Smooth muscle cell (in vitro differentiated cells): ENCODE measurements at regions not wholly inside any gene's neighbourhood (a gene's known extent, or its start where the extent isn't known, plus 50 kb on each side); places are given as distances from the start of the nearest gene placed in this dataset.

ENCODE experiments used
- DNase-seq: peaks from one replicate; lab custom pipeline; 2025; ENCODE audit not compliant: unreplicated experiment; lab: John Stamatoyannopoulos, UW
- H2AFZ ChIP-seq: fragments of 200-600 bp; sonication (generic); 2 replicates; pipeline ENCODE4 v1.6.0; 2016; ENCODE audit warnings: antibody characterized with exemption, low read depth, mild to moderate bottlenecking
- H3F3A ChIP-seq: fragments of 200-600 bp; sonication (generic); 2 replicates; pipeline ENCODE4 v1.6.0; 2017; ENCODE audit warnings: antibody characterized with exemption, low read depth
- H3K27ac ChIP-seq: fragments of 200-600 bp; sonication (generic); 2 replicates; pipeline ENCODE4 v1.5.1; 2016; ENCODE audit warnings: low read depth, mild to moderate bottlenecking
- H3K27me3 ChIP-seq: fragments of 200-600 bp; sonication (generic); 2 replicates; pipeline ENCODE4 v1.6.1; 2016; ENCODE audit warnings: low read depth, mild to moderate bottlenecking
- H3K36me3 ChIP-seq: fragments of 200-600 bp; sonication (generic); 2 replicates; pipeline ENCODE4 v1.5.1; 2016; ENCODE audit warnings: low read depth
- H3K4me1 ChIP-seq: fragments of 200-600 bp; sonication (generic); 2 replicates; pipeline ENCODE4 v1.5.1; 2016; ENCODE audit warnings: low read depth
- H3K4me2 ChIP-seq: fragments of 200-600 bp; sonication (generic); 2 replicates; pipeline ENCODE4 v1.6.0; 2016; ENCODE audit warnings: mild to moderate bottlenecking
- H3K4me3 ChIP-seq: fragments of 200-600 bp; sonication (generic); 2 replicates; pipeline ENCODE4 v1.5.1; 2016; ENCODE audit warnings: mild to moderate bottlenecking
- H3K79me2 ChIP-seq: fragments of 200-600 bp; sonication (generic); 2 replicates; pipeline ENCODE4 v1.6.0; 2016; ENCODE audit warnings: low read depth, mild to moderate bottlenecking
- H3K9ac ChIP-seq: fragments of 200-600 bp; sonication (generic); 2 replicates; pipeline ENCODE4 v1.6.0; 2016; ENCODE audit warnings: low read depth
- H3K9me3 ChIP-seq: fragments of 200-600 bp; sonication (generic); replicated peaks from 2 replicates; pipeline ENCODE4 v1.5.1; 2016; ENCODE audit warnings: low read depth
- H4K20me1 ChIP-seq: fragments of 200-600 bp; sonication (generic); 2 replicates; pipeline ENCODE4 v1.6.0; 2016; ENCODE audit warnings: low read depth
- WGBS: methylation state at CpG from one replicate; pipeline ENCODE4 v1.1.7; 2016; ENCODE audit warnings: low lambda C conversion rate; 5-methylcytosine and 5-hydroxymethylcytosine counted together
- TF ChIP-seq, protein P1 (sequence below): fragments of 200-600 bp; sonication (generic); IDR thresholded peaks from 2 replicates; pipeline ENCODE4 v1.5.1; 2017; ENCODE audit warnings: borderline replicate concordance, mild to moderate bottlenecking, antibody characterized with exemption; ENCODE audit not compliant: insufficient read depth, poor library complexity, severe bottlenecking

DNA sequence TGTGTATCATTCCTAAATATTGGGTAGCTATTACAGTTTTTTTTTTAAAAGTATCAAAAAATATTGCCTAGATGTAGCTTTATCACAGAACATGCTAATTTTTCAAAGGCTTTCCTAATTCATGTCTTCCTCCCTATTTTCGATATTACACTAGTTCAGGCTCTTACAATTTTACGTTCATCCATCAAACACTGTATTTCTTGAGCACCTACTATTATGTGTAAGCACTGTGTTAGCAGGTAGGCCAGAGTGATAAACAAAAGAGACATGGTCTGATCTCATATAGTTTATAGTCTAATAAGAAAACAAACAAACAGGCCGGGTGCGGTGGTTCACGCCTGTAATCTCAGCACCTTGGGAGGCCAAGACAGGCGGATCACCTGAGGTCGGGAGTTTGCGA, 69.5 kb downstream of the FAM217A start:
- Histone ChIP-seq H3K27me3 (no peaks in the 10 kb centered on the region), H3K9me3 (no peaks in the 10 kb centered on the region), H4K20me1 (peaks cover 79% of the 10 kb centered on the region), H3K27ac (no peak overlapping the region), H3K4me1 (no peaks in the 10 kb centered on the region), H3K9ac (no peak overlapping the region), H3K4me3 (no peak overlapping the region), H3K4me2 (no peak overlapping the region), H3K79me2 (peaks cover 65% of the 10 kb centered on the region), H3K36me3 (no peaks in the 10 kb centered on the region), H3F3A (peaks cover 5% of the 10 kb centered on the region), H2AFZ (no peak overlapping the region)
- TF ChIP-seq, protein P1, sequence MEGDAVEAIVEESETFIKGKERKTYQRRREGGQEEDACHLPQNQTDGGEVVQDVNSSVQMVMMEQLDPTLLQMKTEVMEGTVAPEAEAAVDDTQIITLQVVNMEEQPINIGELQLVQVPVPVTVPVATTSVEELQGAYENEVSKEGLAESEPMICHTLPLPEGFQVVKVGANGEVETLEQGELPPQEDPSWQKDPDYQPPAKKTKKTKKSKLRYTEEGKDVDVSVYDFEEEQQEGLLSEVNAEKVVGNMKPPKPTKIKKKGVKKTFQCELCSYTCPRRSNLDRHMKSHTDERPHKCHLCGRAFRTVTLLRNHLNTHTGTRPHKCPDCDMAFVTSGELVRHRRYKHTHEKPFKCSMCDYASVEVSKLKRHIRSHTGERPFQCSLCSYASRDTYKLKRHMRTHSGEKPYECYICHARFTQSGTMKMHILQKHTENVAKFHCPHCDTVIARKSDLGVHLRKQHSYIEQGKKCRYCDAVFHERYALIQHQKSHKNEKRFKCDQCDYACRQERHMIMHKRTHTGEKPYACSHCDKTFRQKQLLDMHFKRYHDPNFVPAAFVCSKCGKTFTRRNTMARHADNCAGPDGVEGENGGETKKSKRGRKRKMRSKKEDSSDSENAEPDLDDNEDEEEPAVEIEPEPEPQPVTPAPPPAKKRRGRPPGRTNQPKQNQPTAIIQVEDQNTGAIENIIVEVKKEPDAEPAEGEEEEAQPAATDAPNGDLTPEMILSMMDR = no peak
- DNase-seq = no peak
- WGBS = 90% methylated on average over 8 of the region's 8 CpGs

DNA sequence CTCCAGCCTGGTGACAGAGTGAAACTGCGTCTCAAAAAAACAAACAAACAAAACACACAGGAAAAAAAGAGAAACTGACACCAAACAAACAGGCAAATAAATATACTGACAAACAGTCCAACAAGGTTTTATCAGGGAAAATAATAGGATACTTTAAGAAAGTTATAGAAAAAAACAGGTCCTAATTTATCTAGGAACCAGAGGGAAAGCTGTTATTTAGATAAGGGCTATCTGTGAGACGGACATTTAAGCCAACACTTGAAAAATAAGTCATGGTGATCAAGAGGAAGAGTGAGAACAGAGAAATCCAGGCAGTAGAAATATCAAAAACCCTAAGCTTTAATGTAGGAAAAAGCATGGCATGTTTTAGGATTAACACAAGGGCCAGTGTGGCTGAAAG, 68.9 kb downstream of the FAM217A start:
- WGBS = 56% methylated on average over 2 of the region's 2 CpGs
- no peak overlapping the region for H3K27ac ChIP-seq

DNA sequence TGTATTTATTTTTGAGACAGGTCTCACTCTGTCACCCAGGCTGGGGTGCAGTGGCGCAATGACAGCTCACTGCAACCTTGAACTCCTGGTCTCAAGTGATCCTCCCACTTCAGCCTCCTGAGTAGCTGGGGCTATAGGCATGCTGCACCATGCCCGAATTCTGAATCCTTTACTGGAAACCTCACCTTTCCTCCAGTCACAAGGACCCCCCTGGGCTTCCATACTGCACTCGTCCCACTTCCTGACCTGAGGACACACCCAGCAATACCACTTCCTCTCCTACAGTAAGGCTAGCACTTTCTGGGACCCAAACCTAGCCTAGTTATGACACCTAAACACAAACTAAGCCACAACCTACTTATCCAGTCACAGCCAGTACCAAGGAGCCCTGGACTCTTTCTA, 68.2 kb downstream of the FAM217A start:
- no peaks in the 10 kb centered on the region for H3K27me3 ChIP-seq
- H3K4me3 ChIP-seq = no peak overlapping the region
- peaks cover 69% of the 10 kb centered on the region for H4K20me1 ChIP-seq
- H2AFZ ChIP-seq = no peak overlapping the region
- H3K4me2 ChIP-seq = no peak overlapping the region
- no peak for DNase-seq
- H3K4me1 ChIP-seq = no peaks in the 10 kb centered on the region
- no peaks in the 10 kb centered on the region for H3K9me3 ChIP-seq
- TF ChIP-seq, protein P1 = no peak
- no peak overlapping the region for H3K27ac ChIP-seq
- no peak overlapping the region for H3K9ac ChIP-seq
- H3F3A ChIP-seq = peaks cover 5% of the 10 kb centered on the region
- WGBS = 92% methylated on average over 3 of the region's 3 CpGs
- H3K36me3 ChIP-seq = no peaks in the 10 kb centered on the region
- peaks cover 74% of the 10 kb centered on the region for H3K79me2 ChIP-seq

More for the DNA sequence above, 68.9 kb downstream of the FAM217A start:
- H3K9ac ChIP-seq = no peak overlapping the region
- no peak overlapping the region for H2AFZ ChIP-seq
- H3K4me3 ChIP-seq = no peak overlapping the region
- H3K79me2 ChIP-seq = peaks cover 67% of the 10 kb centered on the region
- TF ChIP-seq, protein P1 = no peak
- no peaks in the 10 kb centered on the region for H3K36me3 ChIP-seq
- no peak for DNase-seq
- no peaks in the 10 kb centered on the region for H3K4me1 ChIP-seq
- peaks cover 74% of the 10 kb centered on the region for H4K20me1 ChIP-seq
- H3K27me3 ChIP-seq = no peaks in the 10 kb centered on the region
- no peaks in the 10 kb centered on the region for H3K9me3 ChIP-seq
- peaks cover 5% of the 10 kb centered on the region for H3F3A ChIP-seq
- no peak overlapping the region for H3K4me2 ChIP-seq

DNA sequence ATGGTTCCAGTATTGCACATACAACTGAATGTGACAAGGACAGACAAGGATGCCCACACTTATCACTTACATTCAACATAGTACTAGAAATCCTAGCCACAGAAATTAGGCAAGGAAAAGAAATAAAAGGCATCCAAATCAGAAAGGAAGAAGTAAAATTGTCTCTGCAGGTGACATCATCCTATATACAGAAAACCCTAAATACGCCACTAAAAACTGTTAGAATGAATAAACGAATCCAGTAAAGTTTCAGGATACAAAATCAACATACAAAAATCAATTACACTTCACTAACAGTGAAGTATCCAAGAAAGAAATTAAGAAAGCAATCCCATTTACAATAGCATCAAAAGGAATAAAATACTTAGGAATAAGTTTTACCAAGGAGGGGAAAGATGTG, 66.1 kb downstream of the FAM217A start:
- peaks cover 10% of the 10 kb centered on the region for H3K4me1 ChIP-seq
- 94% methylated on average over 2 of the region's 2 CpGs for WGBS
- H3F3A ChIP-seq = peaks cover 11% of the 10 kb centered on the region
- no peak overlapping the region for H3K9ac ChIP-seq
- no peaks in the 10 kb centered on the region for H3K9me3 ChIP-seq
- H4K20me1 ChIP-seq = peaks cover 49% of the 10 kb centered on the region
- H3K79me2 ChIP-seq = peaks cover 77% of the 10 kb centered on the region
- H3K4me3 ChIP-seq = no peak overlapping the region
- H3K27ac ChIP-seq = no peak overlapping the region
- H3K27me3 ChIP-seq = no peaks in the 10 kb centered on the region
- H2AFZ ChIP-seq = no peak overlapping the region
- H3K36me3 ChIP-seq = no peaks in the 10 kb centered on the region
- no peak overlapping the region for H3K4me2 ChIP-seq
- TF ChIP-seq, protein P1 = no peak
- DNase-seq = no peak
